IMR-90 (cell line): ENCODE measurements at regions not wholly inside any gene's neighbourhood (a gene's known extent, or its start where the extent isn't known, plus 50 kb on each side); places are given as distances from the start of the nearest gene placed in this dataset.
"Not testable (repeated sequence)": the region's sequence is repeated elsewhere in the genome, so short reads cannot be mapped to it uniquely, and the experiment has no call there.

Experiments
- ATAC-seq: fragments of 200-7000 bp; cut with Tn5 transposase; 2 replicates; pipeline ENCODE4 v1.9.1; 2020; ENCODE audit warnings: low read depth, mild to moderate bottlenecking, moderate library complexity
- BruUV-seq: library from RNA; stranded (reverse); fragments of 400-500 nt; replicated peaks from 2 replicates; lab custom pipeline; 2021; lab: Mats Ljungman, UMichigan
- CTCF ChIA-PET: fragments of 300-600 bp; formaldehyde crosslinking; extraction: SDS; loops from one replicate; lab custom pipeline; 2021; ENCODE audit warnings: antibody characterized with exemption; lab: Yijun Ruan, JAX
- POLR2A ChIA-PET: fragments of 300-600 bp; sonication (Branson Sonifier 250); formaldehyde crosslinking; loops from one replicate; lab custom pipeline; 2022; ENCODE audit warnings: antibody characterized with exemption; ENCODE audit not compliant: unreplicated experiment; lab: Charles Lee
- DNase-seq: peaks from one replicate; pipeline ENCODE4 v3.0.0; 2013
- H2AFZ ChIP-seq: replicated peaks from 2 replicates; pipeline ENCODE3; 2013; ENCODE audit warnings: low read length, mild to moderate bottlenecking; ENCODE audit not compliant: poor library complexity
- H2AK5ac ChIP-seq: 2 replicates; pipeline ENCODE4 v1.6.1; 2013; ENCODE audit warnings: low read depth, low read length, inconsistent platforms
- H2AK9ac ChIP-seq: replicated peaks from 2 replicates; pipeline ENCODE3; 2013; ENCODE audit warnings: mild to moderate bottlenecking, low read depth, low read length, moderate library complexity; ENCODE audit not compliant: poor library complexity
- H2BK120ac ChIP-seq: 2 replicates; pipeline ENCODE4 v1.6.1; 2013; ENCODE audit warnings: low read depth, low read length, inconsistent platforms
- H2BK15ac ChIP-seq: 3 replicates; pipeline ENCODE4 v1.6.1; 2013; ENCODE audit warnings: low read depth, low read length, inconsistent platforms
- H2BK20ac ChIP-seq: 2 replicates; pipeline ENCODE4 v1.6.1; 2013; ENCODE audit warnings: low read depth, mild to moderate bottlenecking, inconsistent platforms, low read length, moderate library complexity
- H2BK5ac ChIP-seq: 2 replicates; pipeline ENCODE4 v1.6.1; 2013; ENCODE audit warnings: mild to moderate bottlenecking, low read depth, low read length, inconsistent platforms; ENCODE audit not compliant: poor library complexity, severe bottlenecking
- H3K14ac ChIP-seq: replicated peaks from 2 replicates; pipeline ENCODE4 v1.6.1; 2013; ENCODE audit warnings: low read depth, low read length, inconsistent platforms
- H3K18ac ChIP-seq: 2 replicates; pipeline ENCODE4 v1.6.1; 2013; ENCODE audit warnings: low read depth, low read length, control low read depth
- H3K23ac ChIP-seq: 2 replicates; pipeline ENCODE4 v1.6.1; 2013; ENCODE audit warnings: low read depth, low read length, inconsistent platforms
- H3K27ac ChIP-seq: 2 replicates; pipeline ENCODE4 v1.5.1; 2013; ENCODE audit warnings: mild to moderate bottlenecking, control low read depth, low read length; ENCODE audit not compliant: insufficient read depth
- H3K27me3 ChIP-seq: 2 replicates; pipeline ENCODE4 v1.6.1; 2013; ENCODE audit warnings: low read length; ENCODE audit not compliant: control insufficient read depth, insufficient read depth
- H3K36me3 ChIP-seq: 2 replicates; pipeline ENCODE4 v1.6.1; 2013; ENCODE audit warnings: low read length, mixed read lengths; ENCODE audit not compliant: control insufficient read depth, insufficient read depth
- H3K4ac ChIP-seq: 2 replicates; pipeline ENCODE4 v1.6.1; 2013; ENCODE audit warnings: low read depth, low read length, inconsistent platforms
- H3K4me1 ChIP-seq: 2 replicates; pipeline ENCODE4 v1.6.1; 2013; ENCODE audit warnings: low read length, mixed read lengths; ENCODE audit not compliant: control insufficient read depth, insufficient read depth
- H3K4me2 ChIP-seq: 2 replicates; pipeline ENCODE4 v1.6.1; 2013; ENCODE audit warnings: low read depth, mild to moderate bottlenecking, control low read depth, low read length, moderate library complexity
- H3K4me3 ChIP-seq: 2 replicates; pipeline ENCODE4 v1.5.1; 2013; ENCODE audit warnings: low read depth, mild to moderate bottlenecking, control low read depth, low read length, moderate library complexity; ENCODE audit not compliant: insufficient read depth
- H3K56ac ChIP-seq: 2 replicates; pipeline ENCODE4 v1.6.1; 2013; ENCODE audit warnings: low read length, inconsistent platforms; ENCODE audit not compliant: insufficient read depth; ENCODE audit errors: extremely low read depth
- H3K79me1 ChIP-seq, 2 experiments: 2 replicates each; pipeline ENCODE4 v1.6.1; 2013; ENCODE audit warnings: low read length in 2 of 2, inconsistent platforms in 1 of 2, low read depth in 1 of 2
- H3K9ac ChIP-seq: 2 replicates; pipeline ENCODE4 v1.6.1; 2013; ENCODE audit warnings: low read depth, low read length, control low read depth
- H3K9me1 ChIP-seq: 2 replicates; pipeline ENCODE4 v1.6.1; 2013; ENCODE audit warnings: low read length, inconsistent platforms; ENCODE audit not compliant: insufficient read depth
- H3K9me3 ChIP-seq: 2 replicates; pipeline ENCODE4 v1.6.1; 2013; ENCODE audit warnings: low read length; ENCODE audit not compliant: control insufficient read depth, insufficient read depth
- H4K20me1 ChIP-seq: 2 replicates; pipeline ENCODE4 v1.6.1; 2013; ENCODE audit warnings: low read length, inconsistent platforms; ENCODE audit not compliant: insufficient read depth
- H4K5ac ChIP-seq: 2 replicates; pipeline ENCODE4 v1.6.1; 2013; ENCODE audit warnings: mild to moderate bottlenecking, low read depth, low read length, control low read depth
- H4K8ac ChIP-seq, 2 experiments: 2 replicates each; pipeline ENCODE4 v1.6.1; 2013; ENCODE audit warnings: low read depth in 2 of 2, low read length in 2 of 2, control low read depth in 1 of 2, inconsistent platforms in 1 of 2
- H4K91ac ChIP-seq: 2 replicates; pipeline ENCODE4 v1.6.1; 2013; ENCODE audit warnings: low read depth, low read length, inconsistent platforms; ENCODE audit not compliant: insufficient read depth
- BHLHE40 ChIP-seq: fragments of 150-350 bp; IDR thresholded peaks from 2 replicates; pipeline ENCODE4 v1.6.1; 2016; ENCODE audit warnings: mild to moderate bottlenecking, low read depth, low read length
- CEBPB ChIP-seq: IDR thresholded peaks from 2 replicates; pipeline ENCODE4 v1.6.1; 2012; ENCODE audit warnings: low read depth, low read length, improper control_type of control experiment
- FOS ChIP-seq: fragments of 150-350 bp; IDR thresholded peaks from 2 replicates; pipeline ENCODE4 v1.6.1; 2016; ENCODE audit warnings: low read depth, low read length
- MAFK ChIP-seq: IDR thresholded peaks from 2 replicates; pipeline ENCODE4 v1.6.1; 2012; ENCODE audit warnings: low read depth, low read length, improper control_type of control experiment
- MAZ ChIP-seq: IDR thresholded peaks from 2 replicates; pipeline ENCODE4 v1.6.1; 2012; ENCODE audit warnings: low read depth, mild to moderate bottlenecking, low read length, improper control_type of control experiment, moderate library complexity, borderline replicate concordance
- MXI1 ChIP-seq: IDR thresholded peaks from 2 replicates; pipeline ENCODE4 v1.6.1; 2012; ENCODE audit warnings: low read depth, mild to moderate bottlenecking, low read length, moderate library complexity, borderline replicate concordance
- NFE2L2 ChIP-seq: fragments of 150-350 bp; IDR thresholded peaks from 2 replicates; pipeline ENCODE4 v1.6.1; 2016; ENCODE audit warnings: low read depth, mild to moderate bottlenecking, low read length
- POLR2A ChIP-seq: IDR thresholded peaks from 2 replicates; pipeline ENCODE4 v1.6.1; 2012; ENCODE audit warnings: mild to moderate bottlenecking, low read depth, low read length
- RAD21 ChIP-seq: IDR thresholded peaks from 2 replicates; pipeline ENCODE4 v1.6.1; 2012; ENCODE audit warnings: low read length, improper control_type of control experiment
- RCOR1 ChIP-seq: IDR thresholded peaks from 2 replicates; pipeline ENCODE4 v1.6.1; 2012; ENCODE audit warnings: mild to moderate bottlenecking, low read length, improper control_type of control experiment; ENCODE audit not compliant: insufficient replicate concordance
- WGBS, 2 experiments: methylation state at CpG; one replicate each; pipeline versions ENCODE4 v1.1.5 to v1.1.7; 2013; ENCODE audit warnings: missing lambda C conversion rate in 2 of 2; ENCODE audit not compliant: insufficient read length in 1 of 2; ENCODE audit errors: extremely low coverage in 2 of 2; 5-methylcytosine and 5-hydroxymethylcytosine counted together
- dilution Hi-C: fragments of 300-500 bp; cut with HindIII; formaldehyde crosslinking; loops from one replicate; pipeline ENCODE4 v1.14.3; 2018; ENCODE audit warnings: low sequenced_read_pairs; ENCODE audit not compliant: unreplicated experiment
- in situ Hi-C: fragments of 300-500 bp; cut with MboI; formaldehyde crosslinking; loops from 3 replicates; pipeline ENCODE4 v1.14.3; 2019; ENCODE audit warnings: low sequenced_read_pairs, inconsistent platforms, mixed read lengths
- intact Hi-C: fragments of 100-400 bp; cut with micrococcal nuclease; formaldehyde crosslinking; loops from 2 replicates; pipeline ENCODE4 v1.10.0; 2022
- TF ChIP-seq, protein P1 (sequence below): conservative IDR thresholded peaks from 2 replicates; pipeline ENCODE4 v1.5.1; 2012; ENCODE audit warnings: mild to moderate bottlenecking, low read depth, low read length, improper control_type of control experiment

- H3K9me3 ChIP-seq: no peaks in the 10 kb centered on the region
- no peak overlapping the region for H2BK15ac ChIP-seq
- ATAC-seq (no peak), DNase-seq (no peak)
- H3K14ac ChIP-seq: no peak overlapping the region
- H3K4me2 ChIP-seq: no peak overlapping the region
- no peak overlapping the region for H2AK5ac ChIP-seq
- dilution Hi-C loops: no loop called here
- no peak overlapping the region for H3K23ac ChIP-seq
- no peak overlapping the region for H2BK120ac ChIP-seq
- H2BK20ac ChIP-seq: no peak overlapping the region
- ChIA-PET CTCF (no interaction called here), POLR2A (no interaction called here)
- no peak overlapping the region for H4K5ac ChIP-seq
- no peak overlapping the region for H2AFZ ChIP-seq
- TF ChIP-seq MAZ: no peak
- TF ChIP-seq FOS: no peak
- TF ChIP-seq, protein P1, sequence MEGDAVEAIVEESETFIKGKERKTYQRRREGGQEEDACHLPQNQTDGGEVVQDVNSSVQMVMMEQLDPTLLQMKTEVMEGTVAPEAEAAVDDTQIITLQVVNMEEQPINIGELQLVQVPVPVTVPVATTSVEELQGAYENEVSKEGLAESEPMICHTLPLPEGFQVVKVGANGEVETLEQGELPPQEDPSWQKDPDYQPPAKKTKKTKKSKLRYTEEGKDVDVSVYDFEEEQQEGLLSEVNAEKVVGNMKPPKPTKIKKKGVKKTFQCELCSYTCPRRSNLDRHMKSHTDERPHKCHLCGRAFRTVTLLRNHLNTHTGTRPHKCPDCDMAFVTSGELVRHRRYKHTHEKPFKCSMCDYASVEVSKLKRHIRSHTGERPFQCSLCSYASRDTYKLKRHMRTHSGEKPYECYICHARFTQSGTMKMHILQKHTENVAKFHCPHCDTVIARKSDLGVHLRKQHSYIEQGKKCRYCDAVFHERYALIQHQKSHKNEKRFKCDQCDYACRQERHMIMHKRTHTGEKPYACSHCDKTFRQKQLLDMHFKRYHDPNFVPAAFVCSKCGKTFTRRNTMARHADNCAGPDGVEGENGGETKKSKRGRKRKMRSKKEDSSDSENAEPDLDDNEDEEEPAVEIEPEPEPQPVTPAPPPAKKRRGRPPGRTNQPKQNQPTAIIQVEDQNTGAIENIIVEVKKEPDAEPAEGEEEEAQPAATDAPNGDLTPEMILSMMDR: no peak
- TF ChIP-seq MXI1: no peak
- no peak for TF ChIP-seq MAFK
- TF ChIP-seq RAD21: no peak
- TF ChIP-seq CEBPB: no peak
- TF ChIP-seq BHLHE40: no peak
- no peak for TF ChIP-seq NFE2L2
- no peak for TF ChIP-seq POLR2A
- TF ChIP-seq RCOR1: no peak
- no peak overlapping the region for H3K4ac ChIP-seq
- intact Hi-C loops: loop anchor here (10.0 kb wide), 1 partner anchor 136 kb away; the partner anchor contains the start of gene ARHGAP20
- H4K8ac ChIP-seq: no peak overlapping the region
- H3K36me3 ChIP-seq: no peaks in the 10 kb centered on the region
- in situ Hi-C loops: no loop called here
- H3K4me1 ChIP-seq: peaks cover 1% of the 10 kb centered on the region; the same call in 1 of the 2 replicates
- no TSS peak for BruUV-seq
- H3K56ac ChIP-seq: no peak overlapping the region
- H2AK9ac ChIP-seq: no peak overlapping the region
- H3K27ac ChIP-seq: no peak overlapping the region
- no peak overlapping the region for H3K4me3 ChIP-seq
- H2BK5ac ChIP-seq: no peak overlapping the region
- H3K27me3 ChIP-seq: no peaks in the 10 kb centered on the region; the same call in 1 of the 2 replicates
- no peak overlapping the region for H3K18ac ChIP-seq
- H4K20me1 ChIP-seq: no peaks in the 10 kb centered on the region
- no peaks in the 10 kb centered on the region for H3K79me1 ChIP-seq
- no peak overlapping the region for H4K91ac ChIP-seq
- WGBS, 2 experiments: no CpG with 5 or more reads among the region's 3 CpGs
- H3K9me1 ChIP-seq: no peaks in the 10 kb centered on the region
- no peak overlapping the region for H3K9ac ChIP-seq
Observed at GRCh38 chr11:110850846-110851245, 138.6 kb upstream of the ARHGAP20 start.

GRCh38 chr11:110843053-110843452 lies 130.8 kb upstream of the ARHGAP20 start:
- H2BK5ac ChIP-seq, BruUV-seq, H3K9ac ChIP-seq, H3K18ac ChIP-seq, H3K14ac ChIP-seq, H3K4me3 ChIP-seq, dilution Hi-C loops, H3K27ac ChIP-seq, H2BK15ac ChIP-seq, H3K9me1 ChIP-seq, DNase-seq, H4K20me1 ChIP-seq, intact Hi-C loops, H3K4ac ChIP-seq, H4K91ac ChIP-seq, H3K36me3 ChIP-seq, H2BK20ac ChIP-seq, POLR2A ChIA-PET, H3K9me3 ChIP-seq, H2AK5ac ChIP-seq, H2BK120ac ChIP-seq, H2AFZ ChIP-seq, H3K4me1 ChIP-seq, CTCF ChIA-PET, in situ Hi-C loops, H2AK9ac ChIP-seq, H3K4me2 ChIP-seq, H3K23ac ChIP-seq, H3K27me3 ChIP-seq, H4K8ac ChIP-seq, H3K56ac ChIP-seq, H3K79me1 ChIP-seq, H4K5ac ChIP-seq, ATAC-seq: not testable (repeated sequence)
- no CpG with 5 or more reads among the region's 1 CpG for WGBS, 2 experiments
